ENCODE measurements at regions not wholly inside any gene's neighbourhood (a gene's known extent, or its start where the extent isn't known, plus 50 kb on each side); places are given as distances from the start of the nearest gene placed in this dataset.

GRCh38 chr9:87077986-87078385 is 130.7 kb upstream of the GAS1 start:
- TF ChIP-seq CTCF (IDR thresholded peaks at IDR 0.05 in 8 of 11, conservative IDR thresholded peaks at IDR 0.05 in 3 of 11) (no peak), POLR2AphosphoS5 (IDR thresholded peaks at IDR 0.05) (no peak)
